Fibroblast of mammary gland (primary cell): ENCODE measurements at regions not wholly inside any gene's neighbourhood (a gene's known extent, or its start where the extent isn't known, plus 50 kb on each side); places are given as distances from the start of the nearest gene placed in this dataset.

Experiments used
- DNase-seq: peaks from one replicate; pipeline ENCODE4 v3.0.0-alpha.2; 2010; ENCODE audit warnings: low read depth
- H3K4me3 ChIP-seq: 2 replicates; pipeline ENCODE4 v1.5.1; 2011; ENCODE audit warnings: low read depth, mild to moderate bottlenecking, low read length, moderate library complexity; ENCODE audit not compliant: control insufficient read depth
- TF ChIP-seq, protein P1 (sequence below): conservative IDR thresholded peaks from 2 replicates; pipeline ENCODE4 v1.5.1; 2011; ENCODE audit warnings: low read depth, low read length, inconsistent platforms; ENCODE audit not compliant: control insufficient read depth, insufficient read depth

DNA sequence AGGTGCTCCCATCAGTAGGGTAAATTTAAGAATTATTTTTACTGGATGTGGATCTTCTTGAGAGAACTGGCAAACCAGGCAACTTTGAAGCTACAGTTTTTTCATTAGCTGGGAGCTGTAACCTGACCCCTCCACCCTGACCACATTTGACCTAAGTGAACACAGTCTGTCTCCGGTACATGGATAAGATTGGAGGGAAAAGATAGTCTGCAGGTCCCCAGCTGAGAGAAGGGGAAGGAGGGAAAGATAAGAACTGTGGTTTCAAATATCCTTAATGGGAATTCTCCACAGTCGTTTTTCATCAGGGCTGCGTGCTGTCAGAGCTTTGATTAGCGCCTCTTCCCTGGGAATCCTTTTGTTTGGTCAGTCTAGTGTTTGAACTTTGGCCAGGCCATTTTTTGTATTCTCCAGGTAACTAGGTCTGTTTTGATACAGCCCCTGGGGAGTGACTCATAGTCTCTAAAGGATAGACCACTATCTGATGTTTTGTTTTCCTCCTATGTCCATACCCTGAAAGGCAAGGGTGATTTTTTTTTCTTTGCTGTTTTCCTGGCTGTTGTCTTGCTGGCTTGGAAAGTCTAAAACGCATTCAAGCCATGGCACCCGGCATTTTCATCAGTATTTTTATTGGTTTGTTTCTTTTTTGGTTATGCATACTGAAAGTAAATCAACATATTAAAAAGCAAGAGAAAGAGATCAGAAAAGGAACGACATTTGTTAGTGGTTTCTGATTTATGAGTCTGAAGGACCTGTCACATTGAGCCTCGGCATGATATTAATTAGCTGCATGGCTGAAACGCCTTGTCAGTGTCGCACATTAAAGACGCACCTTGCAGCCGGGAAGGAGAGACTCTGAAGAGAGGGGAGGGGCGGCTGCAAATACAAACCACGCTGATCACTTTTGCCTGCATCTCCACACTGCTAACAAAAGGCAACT lies 183.4 kb upstream of the FN1 start:
- TF ChIP-seq, protein P1, sequence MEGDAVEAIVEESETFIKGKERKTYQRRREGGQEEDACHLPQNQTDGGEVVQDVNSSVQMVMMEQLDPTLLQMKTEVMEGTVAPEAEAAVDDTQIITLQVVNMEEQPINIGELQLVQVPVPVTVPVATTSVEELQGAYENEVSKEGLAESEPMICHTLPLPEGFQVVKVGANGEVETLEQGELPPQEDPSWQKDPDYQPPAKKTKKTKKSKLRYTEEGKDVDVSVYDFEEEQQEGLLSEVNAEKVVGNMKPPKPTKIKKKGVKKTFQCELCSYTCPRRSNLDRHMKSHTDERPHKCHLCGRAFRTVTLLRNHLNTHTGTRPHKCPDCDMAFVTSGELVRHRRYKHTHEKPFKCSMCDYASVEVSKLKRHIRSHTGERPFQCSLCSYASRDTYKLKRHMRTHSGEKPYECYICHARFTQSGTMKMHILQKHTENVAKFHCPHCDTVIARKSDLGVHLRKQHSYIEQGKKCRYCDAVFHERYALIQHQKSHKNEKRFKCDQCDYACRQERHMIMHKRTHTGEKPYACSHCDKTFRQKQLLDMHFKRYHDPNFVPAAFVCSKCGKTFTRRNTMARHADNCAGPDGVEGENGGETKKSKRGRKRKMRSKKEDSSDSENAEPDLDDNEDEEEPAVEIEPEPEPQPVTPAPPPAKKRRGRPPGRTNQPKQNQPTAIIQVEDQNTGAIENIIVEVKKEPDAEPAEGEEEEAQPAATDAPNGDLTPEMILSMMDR: no peak
- no peak overlapping the region for H3K4me3 ChIP-seq
- peak; percentile 86 for DNase-seq

DNA sequence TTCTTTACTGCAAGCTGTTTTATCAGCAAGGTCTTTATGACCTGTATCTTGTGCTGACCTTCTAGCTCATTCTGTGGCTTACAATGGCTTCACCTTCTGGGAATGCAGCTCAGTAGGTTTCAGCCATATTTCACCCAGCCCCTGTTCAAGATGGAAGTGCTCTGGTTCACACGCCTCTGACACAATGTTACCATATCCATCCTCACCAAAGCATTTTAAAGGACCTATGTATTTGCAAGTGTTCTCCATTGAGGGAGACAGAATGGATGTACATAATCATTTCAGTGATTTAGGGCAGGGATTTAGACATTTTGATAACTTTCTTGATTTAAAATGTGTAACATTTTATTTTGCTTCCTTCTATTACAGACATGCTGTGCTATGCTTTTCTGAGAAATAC lies 182.3 kb upstream of the FN1 start:
- no peak for DNase-seq
- H3K4me3 ChIP-seq: no peak overlapping the region

DNA sequence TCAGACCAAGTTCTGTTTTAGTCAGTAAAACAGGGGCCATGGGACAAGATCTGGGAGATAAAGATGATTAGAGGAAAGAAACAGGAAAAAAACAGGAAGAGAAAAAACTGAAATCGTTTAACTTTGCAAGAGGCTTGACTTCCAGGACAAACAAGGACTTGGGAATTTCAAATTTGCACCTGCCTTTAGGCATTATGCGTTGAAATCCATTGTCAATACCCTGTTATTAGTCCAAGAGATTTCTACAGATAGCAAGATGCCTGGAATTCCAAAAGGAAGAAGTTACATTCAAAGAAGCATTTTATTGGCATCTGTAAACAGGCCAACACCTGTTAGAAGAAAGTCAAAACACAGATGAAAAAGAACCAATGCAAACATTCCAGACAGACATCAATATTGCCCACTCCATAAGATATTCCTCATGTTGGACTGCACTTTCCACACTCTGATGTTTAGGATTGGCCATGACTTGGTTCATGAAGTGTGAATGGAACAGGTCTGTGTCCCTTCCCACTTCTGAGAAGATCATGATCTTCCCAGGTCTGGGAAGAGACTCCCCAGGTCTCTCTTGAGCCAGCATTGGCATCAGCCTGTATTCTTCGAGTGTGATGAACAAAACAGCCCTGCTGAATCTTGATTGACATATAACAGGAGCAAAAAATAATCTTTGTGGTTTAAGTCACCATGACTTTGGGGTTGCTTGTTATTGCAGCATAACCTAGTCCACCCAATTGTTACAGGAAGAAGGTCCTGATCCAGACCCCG lies 181.4 kb upstream of the FN1 start:
- no peak overlapping the region for H3K4me3 ChIP-seq
- DNase-seq: no peak
- TF ChIP-seq, protein P1: no peak

More for the DNA sequence above, 182.3 kb upstream of the FN1 start:
- TF ChIP-seq, protein P1: no peak

DNA sequence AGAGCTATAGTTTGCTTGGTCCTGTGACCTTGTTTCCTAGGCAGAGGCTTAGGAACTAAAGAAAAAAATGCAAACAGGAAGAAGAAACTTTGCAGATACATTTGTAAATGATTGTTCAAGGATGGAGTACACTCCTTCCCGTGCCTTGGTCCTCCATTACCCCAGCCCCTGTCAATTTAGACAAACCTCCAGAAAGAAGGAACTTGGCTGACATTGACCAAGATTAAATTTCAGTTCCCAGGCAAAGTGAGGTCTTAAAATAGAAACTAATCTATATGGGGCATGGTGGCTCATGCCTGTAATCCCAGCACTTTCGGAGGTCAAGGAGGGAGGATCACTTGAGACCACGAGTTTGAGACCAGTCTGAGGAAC lies 179.9 kb upstream of the FN1 start:
- no peak for DNase-seq
- H3K4me3 ChIP-seq: no peak overlapping the region
- TF ChIP-seq, protein P1: no peak

DNA sequence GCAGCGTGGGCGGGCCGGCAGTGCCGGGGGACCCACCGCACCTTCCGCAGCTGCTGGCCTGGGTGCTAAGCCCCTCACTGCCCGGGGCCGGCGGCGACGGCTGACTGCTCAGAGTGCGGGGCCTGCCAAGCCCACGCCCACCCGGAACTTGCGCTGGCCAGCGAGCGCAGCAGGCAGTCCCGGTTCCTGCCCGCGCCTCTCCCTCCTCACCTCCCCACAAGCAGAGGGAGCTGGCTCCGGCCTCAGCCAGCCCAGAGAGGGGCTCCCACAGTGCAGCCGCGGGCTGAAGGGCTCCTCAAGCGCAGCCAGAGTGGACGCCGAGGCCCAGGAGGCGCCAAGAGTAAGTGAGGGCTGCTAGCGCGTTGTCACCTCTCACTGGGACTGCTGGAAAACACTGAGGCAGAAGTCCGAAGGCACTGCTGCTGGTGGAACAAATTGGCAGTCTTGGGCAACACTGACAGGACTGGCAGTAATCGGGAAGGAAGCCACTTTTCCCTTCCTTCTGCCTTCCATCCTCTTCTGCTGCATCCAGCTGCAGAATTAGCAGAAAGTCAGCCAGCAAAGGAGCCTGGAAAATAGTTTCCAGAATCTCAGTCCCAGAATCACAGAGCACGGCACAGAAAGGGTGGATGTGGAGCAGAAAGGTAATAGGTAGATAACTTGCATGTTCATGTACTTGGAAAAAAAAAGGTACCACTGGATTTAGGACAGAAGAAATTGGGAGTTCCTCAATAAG lies 179.4 kb upstream of the FN1 start:
- no peak for DNase-seq
- no peak overlapping the region for H3K4me3 ChIP-seq
- TF ChIP-seq, protein P1: no peak

DNA sequence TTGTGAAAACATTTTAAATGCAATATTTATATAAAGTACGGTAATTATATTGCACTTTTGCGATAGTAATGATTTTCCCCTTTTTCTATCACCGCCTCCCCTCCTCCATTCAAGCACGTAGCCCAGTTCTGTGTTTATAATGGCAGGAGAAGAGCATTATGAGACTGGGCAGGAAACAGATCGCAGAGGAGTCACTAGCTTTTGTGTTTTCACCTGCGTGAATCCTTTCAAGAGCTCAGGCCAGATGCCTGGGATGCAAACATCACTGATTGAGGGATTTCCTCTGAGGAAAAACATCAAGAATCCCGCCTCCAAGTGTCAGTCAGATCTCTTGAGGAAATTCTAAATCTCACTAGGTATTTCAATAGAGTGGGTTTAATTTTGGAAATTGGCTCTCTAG lies 178.4 kb upstream of the FN1 start:
- TF ChIP-seq, protein P1: no peak
- DNase-seq: no peak

More for the DNA sequence above, 178.4 kb upstream of the FN1 start:
- H3K4me3 ChIP-seq: no peak overlapping the region
